B cell (primary cell): ENCODE measurements at regions not wholly inside any gene's neighbourhood (a gene's known extent, or its start where the extent isn't known, plus 50 kb on each side); places are given as distances from the start of the nearest gene placed in this dataset.

Experiments
- ATAC-seq: fragments of 200-7000 bp; cut with Tn5 transposase; one replicate; pipeline ENCODE4 v1.10.0; 2021; ENCODE audit warnings: low read depth, mild to moderate bottlenecking, moderate number of reproducible peaks, moderate library complexity
- CTCF ChIA-PET: fragments of 350-600 bp; sonication (Branson Sonifier 250); formaldehyde crosslinking; loops from one replicate; lab custom pipeline; 2021; ENCODE audit warnings: antibody characterized with exemption, inconsistent platforms; lab: Charles Lee
- POLR2A ChIA-PET: fragments of 350-600 bp; sonication (Branson Sonifier 250); formaldehyde crosslinking; loops from one replicate; lab custom pipeline; 2021; ENCODE audit warnings: antibody characterized with exemption; lab: Charles Lee
- DNase-seq: peaks from one replicate; pipeline ENCODE4 v3.0.0; 2013
- H2AFZ ChIP-seq: 2 replicates; pipeline ENCODE4 v1.6.1; 2012; ENCODE audit warnings: mild to moderate bottlenecking, low read depth, low read length; ENCODE audit not compliant: insufficient read depth, poor library complexity, severe bottlenecking
- H3K27ac ChIP-seq, 2 donors: 1 replicate in 1 of 2; 2 replicates in 1 of 2; pipeline ENCODE4 v1.5.1; 2012 to 2013; ENCODE audit warnings: low read length in 2 of 2, mild to moderate bottlenecking in 2 of 2, moderate library complexity in 1 of 2
- H3K27me3 ChIP-seq, 4 experiments: fragments of 200-600 bp in 1 of 4; sonication (generic) in 1 of 4; replicated peaks in 1 of 4; 1 replicate in 2 of 4; 2 replicates in 2 of 4; pipeline versions ENCODE4 v1.6.1 to v1.7.0; 2013 to 2016; ENCODE audit warnings: low read length in 3 of 4, mild to moderate bottlenecking in 2 of 4, mixed read lengths in 1 of 4, moderate library complexity in 1 of 4; ENCODE audit not compliant: insufficient read depth in 4 of 4, control insufficient read depth in 3 of 4; ENCODE audit errors: control extremely low read depth in 1 of 4
- H3K36me3 ChIP-seq, 2 experiments: replicated peaks in 1 of 2; 1 replicate in 1 of 2; 2 replicates in 1 of 2; pipeline versions ENCODE4 v1.6.1 to v1.7.1; 2013; ENCODE audit warnings: low read length in 1 of 2; ENCODE audit not compliant: insufficient read depth in 2 of 2, control insufficient read depth in 1 of 2; ENCODE audit errors: control extremely low read depth in 1 of 2, extremely low read depth in 1 of 2
- H3K4me1 ChIP-seq, 2 donors: fragments of 200-600 bp in 1 of 2; sonication (generic) in 1 of 2; 1 replicate in 1 of 2; 2 replicates in 1 of 2; pipeline versions ENCODE4 v1.5.1 to v1.6.1; 2013 to 2017; ENCODE audit warnings: low read length in 2 of 2; ENCODE audit not compliant: control insufficient read depth in 2 of 2, insufficient read depth in 2 of 2
- H3K4me2 ChIP-seq: replicated peaks from 2 replicates; pipeline ENCODE3; 2012; ENCODE audit warnings: mild to moderate bottlenecking, low read depth, low read length; ENCODE audit not compliant: poor library complexity, severe bottlenecking
- H3K4me3 ChIP-seq, 5 experiments: fragments of 200-600 bp in 1 of 5; sonication (generic) in 1 of 5; 1 replicate in 3 of 5; 2 replicates in 2 of 5; pipeline versions ENCODE4 v1.5.1 to v1.7.0; 2011 to 2016; ENCODE audit warnings: low read length in 4 of 5, mild to moderate bottlenecking in 4 of 5, low read depth in 2 of 5, control low read depth in 1 of 5, moderate library complexity in 1 of 5; ENCODE audit not compliant: insufficient read depth in 1 of 5; ENCODE audit errors: control extremely low read depth in 1 of 5, extremely low read depth in 1 of 5
- H3K79me2 ChIP-seq: fragments of 200-600 bp; sonication (generic); one replicate; pipeline ENCODE4 v1.6.0; 2016; ENCODE audit warnings: low read length; ENCODE audit not compliant: control insufficient read depth, insufficient read depth
- H3K9ac ChIP-seq: fragments of 200-600 bp; sonication (generic); 2 replicates; pipeline ENCODE4 v1.6.1; 2017; ENCODE audit warnings: mild to moderate bottlenecking, low read length, moderate library complexity
- H3K9me3 ChIP-seq, 3 donors: one replicate each; pipeline versions ENCODE4 v1.6.1 to v1.7.1; 2013; ENCODE audit warnings: low read length in 2 of 3; ENCODE audit not compliant: control insufficient read depth in 2 of 3, insufficient read depth in 1 of 3; ENCODE audit errors: control extremely low read depth in 1 of 3
- H4K20me1 ChIP-seq: 2 replicates; pipeline ENCODE4 v1.6.0; 2012; ENCODE audit warnings: mild to moderate bottlenecking, low read length; ENCODE audit not compliant: insufficient read depth, control insufficient read depth, poor library complexity, severe bottlenecking
- H3K27ac Mint-ChIP-seq: one replicate; pipeline ENCODE4 v1.8.0; 2021; ENCODE audit warnings: mixed read lengths
- H3K27me3 Mint-ChIP-seq: one replicate; pipeline ENCODE4 v1.8.0; 2021; ENCODE audit warnings: mixed read lengths
- H3K4me1 Mint-ChIP-seq: one replicate; pipeline ENCODE4 v1.8.0; 2021; ENCODE audit warnings: mixed read lengths
- H3K4me3 Mint-ChIP-seq: one replicate; pipeline ENCODE4 v1.8.0; 2021; ENCODE audit warnings: mixed read lengths
- H3K9me3 Mint-ChIP-seq: one replicate; pipeline ENCODE4 v1.8.0; 2022; ENCODE audit warnings: mixed read lengths; ENCODE audit not compliant: insufficient read depth
- EZH2 ChIP-seq: IDR thresholded peaks from 2 replicates; pipeline ENCODE4 v1.6.1; 2012; ENCODE audit warnings: borderline replicate concordance, low read depth, mild to moderate bottlenecking, moderate library complexity, low read length; ENCODE audit not compliant: insufficient read depth, poor library complexity, severe bottlenecking
- WGBS: methylation state at CpG from one replicate; pipeline ENCODE4 v1.1.5; 2013; ENCODE audit warnings: missing lambda C conversion rate; ENCODE audit not compliant: insufficient coverage; 5-methylcytosine and 5-hydroxymethylcytosine counted together
- intact Hi-C: fragments of 100-400 bp; cut with micrococcal nuclease; formaldehyde crosslinking; loops from one replicate; pipeline ENCODE4 v1.10.0; 2022
- TF ChIP-seq, protein P1 (sequence below): fragments of 200-600 bp; IDR thresholded peaks from one replicate; pipeline ENCODE4 v1.8.0; 2022; ENCODE audit warnings: antibody characterized with exemption, mild to moderate bottlenecking

DNA sequence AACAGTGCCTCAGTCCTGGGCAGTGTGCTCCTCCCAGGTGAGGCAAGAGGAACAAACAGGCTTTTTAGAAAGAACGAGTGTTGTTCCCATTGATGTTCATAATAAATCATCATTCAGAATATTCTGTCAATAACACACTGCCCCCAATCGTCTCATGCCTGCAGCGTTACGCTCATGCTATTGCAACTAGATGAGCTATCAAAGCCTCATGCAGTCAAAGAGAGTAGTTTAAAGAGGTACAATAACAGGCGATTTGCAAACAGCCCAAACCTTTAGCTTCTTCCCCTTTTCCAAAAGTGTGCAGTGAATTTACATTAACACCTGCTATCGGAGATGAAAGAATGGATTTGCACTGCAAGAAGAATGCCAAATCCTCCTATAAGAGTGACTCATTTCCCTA is 1164.7 kb upstream of the MAP3K7 start:
- no peak overlapping the region for H3K4me3 ChIP-seq
- no peaks in the 10 kb centered on the region for H3K79me2 ChIP-seq
- no peak overlapping the region for H2AFZ ChIP-seq
- ChIA-PET POLR2A (no interaction called here), CTCF (no interaction called here)
- no peaks in the 10 kb centered on the region for H3K4me1 ChIP-seq
- H3K9ac ChIP-seq: no peak overlapping the region
- ATAC-seq: no peak
- H3K27ac ChIP-seq: no peak overlapping the region
- H3K4me3 Mint-ChIP-seq: no peak overlapping the region
- H3K4me1 Mint-ChIP-seq: no peaks in the 10 kb centered on the region
- WGBS: no CpG with 5 or more reads among the region's 6 CpGs
- H3K36me3 ChIP-seq: no peaks in the 10 kb centered on the region
- H3K9me3 Mint-ChIP-seq: no peaks in the 10 kb centered on the region
- intact Hi-C loops: no loop called here
- no peak overlapping the region for H3K4me2 ChIP-seq
- no peaks in the 10 kb centered on the region for H3K27me3 ChIP-seq
- DNase-seq: no peak
- no peak overlapping the region for H3K27ac Mint-ChIP-seq
- TF ChIP-seq EZH2: no peak
- TF ChIP-seq, protein P1, sequence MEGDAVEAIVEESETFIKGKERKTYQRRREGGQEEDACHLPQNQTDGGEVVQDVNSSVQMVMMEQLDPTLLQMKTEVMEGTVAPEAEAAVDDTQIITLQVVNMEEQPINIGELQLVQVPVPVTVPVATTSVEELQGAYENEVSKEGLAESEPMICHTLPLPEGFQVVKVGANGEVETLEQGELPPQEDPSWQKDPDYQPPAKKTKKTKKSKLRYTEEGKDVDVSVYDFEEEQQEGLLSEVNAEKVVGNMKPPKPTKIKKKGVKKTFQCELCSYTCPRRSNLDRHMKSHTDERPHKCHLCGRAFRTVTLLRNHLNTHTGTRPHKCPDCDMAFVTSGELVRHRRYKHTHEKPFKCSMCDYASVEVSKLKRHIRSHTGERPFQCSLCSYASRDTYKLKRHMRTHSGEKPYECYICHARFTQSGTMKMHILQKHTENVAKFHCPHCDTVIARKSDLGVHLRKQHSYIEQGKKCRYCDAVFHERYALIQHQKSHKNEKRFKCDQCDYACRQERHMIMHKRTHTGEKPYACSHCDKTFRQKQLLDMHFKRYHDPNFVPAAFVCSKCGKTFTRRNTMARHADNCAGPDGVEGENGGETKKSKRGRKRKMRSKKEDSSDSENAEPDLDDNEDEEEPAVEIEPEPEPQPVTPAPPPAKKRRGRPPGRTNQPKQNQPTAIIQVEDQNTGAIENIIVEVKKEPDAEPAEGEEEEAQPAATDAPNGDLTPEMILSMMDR: no peak
- H4K20me1 ChIP-seq: no peaks in the 10 kb centered on the region
- no peaks in the 10 kb centered on the region for H3K27me3 Mint-ChIP-seq
- H3K9me3 ChIP-seq: no peaks in the 10 kb centered on the region

DNA sequence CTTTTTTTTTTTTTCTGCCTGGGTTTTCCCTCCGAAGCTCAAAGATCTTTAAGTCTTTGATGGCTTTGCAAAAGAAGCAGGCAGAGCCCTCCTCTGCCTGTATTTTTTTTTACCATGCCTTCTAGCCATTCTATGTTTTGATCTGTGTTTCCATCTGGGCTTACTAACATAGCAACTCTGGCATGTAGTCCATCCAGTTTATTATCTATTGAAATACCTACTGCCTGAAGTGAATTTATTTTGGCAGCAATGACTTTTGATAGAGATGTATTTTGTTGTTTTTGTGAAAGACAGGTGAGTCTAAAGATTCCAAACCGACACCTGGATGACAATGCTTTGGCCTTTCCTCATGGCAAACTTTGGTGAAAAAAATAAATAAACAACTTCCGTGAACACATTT is 1157.7 kb upstream of the MAP3K7 start:
- intact Hi-C loops: no loop called here
- no peaks in the 10 kb centered on the region for H3K27me3 Mint-ChIP-seq
- CTCF ChIA-PET: no interaction called here

More for the DNA sequence above, 1157.7 kb upstream of the MAP3K7 start:
- ATAC-seq: no peak
- Histone ChIP-seq H3K9me3 (no peaks in the 10 kb centered on the region), H3K79me2 (no peaks in the 10 kb centered on the region), H3K4me3 (no peak overlapping the region), H3K27ac (no peak overlapping the region), H4K20me1 (no peaks in the 10 kb centered on the region), H3K27me3 (no peaks in the 10 kb centered on the region), H3K36me3 (no peaks in the 10 kb centered on the region), H3K9ac (no peak overlapping the region), H2AFZ (no peak overlapping the region), H3K4me2 (no peak overlapping the region), H3K4me1 (no peaks in the 10 kb centered on the region)
- Mint-ChIP-seq H3K4me3 (no peak overlapping the region), H3K9me3 (no peaks in the 10 kb centered on the region), H3K27ac (no peak overlapping the region), H3K4me1 (no peaks in the 10 kb centered on the region)
- 67% methylated on average over 1 of the region's 3 CpGs for WGBS
- TF ChIP-seq, protein P1: no peak
- no peak for TF ChIP-seq EZH2
- POLR2A ChIA-PET: no interaction called here
- DNase-seq: no peak
